H1 (cell line): ENCODE measurements at regions not wholly inside any gene's neighbourhood (a gene's known extent, or its start where the extent isn't known, plus 50 kb on each side); places are given as distances from the start of the nearest gene placed in this dataset.

ENCODE experiments used
- BCL11A ChIP-seq, 2 experiments: IDR thresholded peaks; one replicate each; pipeline ENCODE4 v1.6.1; 2011; ENCODE audit warnings: low read depth in 2 of 2, low read length in 2 of 2, mild to moderate bottlenecking in 2 of 2
- CEBPB ChIP-seq: IDR thresholded peaks from 2 replicates; pipeline ENCODE4 v1.6.1; 2012; ENCODE audit warnings: low read depth, low read length
- CHD2 ChIP-seq: IDR thresholded peaks from 2 replicates; pipeline ENCODE4 v1.6.1; 2012; ENCODE audit warnings: low read length, improper control_type of control experiment
- CREB1 ChIP-seq: IDR thresholded peaks from 2 replicates; pipeline ENCODE4 v1.6.1; 2012; ENCODE audit warnings: inconsistent platforms
- CTCF ChIP-seq, 3 experiments: IDR thresholded peaks; 1 replicate in 2 of 3; 2 replicates in 1 of 3; pipeline versions ENCODE4 v1.5.1 to v1.6.1; 2011; ENCODE audit warnings: low read length in 3 of 3, mild to moderate bottlenecking in 3 of 3, inconsistent platforms in 2 of 3, low read depth in 1 of 3, moderate library complexity in 1 of 3; ENCODE audit not compliant: insufficient read depth in 1 of 3; ENCODE audit errors: control extremely low read depth in 1 of 3
- EZH2 ChIP-seq: fragments of 200-600 bp; sonication (generic); IDR thresholded peaks from 2 replicates; pipeline ENCODE4 v1.7.1; 2012; ENCODE audit warnings: low read depth, mild to moderate bottlenecking, moderate library complexity, low read length, inconsistent platforms; ENCODE audit not compliant: severe bottlenecking
- MAX ChIP-seq: IDR thresholded peaks from 2 replicates; pipeline ENCODE4 v1.6.1; 2012; ENCODE audit warnings: inconsistent platforms
- POLR2A ChIP-seq, 2 experiments: IDR thresholded peaks; 1 replicate in 1 of 2; 2 replicates in 1 of 2; pipeline ENCODE4 v1.6.1; 2011; ENCODE audit warnings: low read depth in 2 of 2, low read length in 2 of 2, mild to moderate bottlenecking in 2 of 2; ENCODE audit errors: control extremely low read depth in 1 of 2
- POLR2AphosphoS5 ChIP-seq: IDR thresholded peaks from 2 replicates; pipeline ENCODE4 v1.6.1; 2011; ENCODE audit warnings: low read depth, low read length
- SIRT6 ChIP-seq: IDR thresholded peaks from one replicate; pipeline ENCODE4 v1.7.1; 2012; ENCODE audit warnings: low read length, inconsistent platforms
- TAF7 ChIP-seq: optimal IDR thresholded peaks from 2 replicates; pipeline ENCODE3; 2011; ENCODE audit warnings: low read depth, mild to moderate bottlenecking, inconsistent platforms, low read length, moderate library complexity, borderline replicate concordance
- TF ChIP-seq, protein P1 (sequence below): IDR thresholded peaks from 2 replicates; pipeline ENCODE4 v1.6.1; 2011; ENCODE audit warnings: low read depth, mild to moderate bottlenecking, low read length; ENCODE audit not compliant: insufficient read depth

- TF ChIP-seq MAX (no peak), POLR2A (IDR thresholded peaks at IDR 0.05; ENCODE audit: control extremely low read depth in 1 of 2, low read depth in 2 of 2, low read length in 2 of 2) (no peak), POLR2AphosphoS5 (no peak), EZH2 (no peak), CTCF (IDR thresholded peaks at IDR 0.05; ENCODE audit: control extremely low read depth in 1 of 3, insufficient read depth in 1 of 3, low read depth in 1 of 3, low read length in 3 of 3) (no peak), CEBPB (no peak), SIRT6 (no peak), CHD2 (no peak), BCL11A (IDR thresholded peaks at IDR 0.05; ENCODE audit: low read depth in 2 of 2, low read length in 2 of 2) (no peak), TAF7 (no peak), CREB1 (no peak)
- TF ChIP-seq, protein P1, sequence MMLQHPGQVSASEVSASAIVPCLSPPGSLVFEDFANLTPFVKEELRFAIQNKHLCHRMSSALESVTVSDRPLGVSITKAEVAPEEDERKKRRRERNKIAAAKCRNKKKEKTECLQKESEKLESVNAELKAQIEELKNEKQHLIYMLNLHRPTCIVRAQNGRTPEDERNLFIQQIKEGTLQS = no peak
Measured at GRCh38 chr14:98695809-98696208, 576.2 kb downstream of the BCL11B start.
